ENCODE measurements at regions not wholly inside any gene's neighbourhood (a gene's known extent, or its start where the extent isn't known, plus 50 kb on each side); places are given as distances from the start of the nearest gene placed in this dataset.

DNA sequence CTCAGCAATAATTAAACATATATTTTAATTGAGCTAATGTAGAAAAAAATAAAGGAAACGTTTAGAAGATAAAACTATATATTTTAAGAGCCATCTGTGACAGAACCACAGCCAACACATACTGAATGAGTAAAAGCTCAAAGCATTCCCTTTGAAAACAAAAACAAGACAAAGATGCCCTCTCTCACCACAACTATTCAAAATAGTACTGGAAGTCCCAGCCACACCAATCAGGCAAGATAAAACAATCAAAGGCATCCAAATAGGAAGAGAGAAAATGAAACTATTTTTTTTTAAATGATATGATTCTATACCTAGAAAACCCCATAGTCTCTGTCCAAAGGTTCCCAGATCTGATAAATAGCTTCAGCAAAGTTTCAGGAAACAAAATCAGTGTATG is 262.0 kb downstream of the HTR1A start (continued):
- TF ChIP-seq, protein P1, sequence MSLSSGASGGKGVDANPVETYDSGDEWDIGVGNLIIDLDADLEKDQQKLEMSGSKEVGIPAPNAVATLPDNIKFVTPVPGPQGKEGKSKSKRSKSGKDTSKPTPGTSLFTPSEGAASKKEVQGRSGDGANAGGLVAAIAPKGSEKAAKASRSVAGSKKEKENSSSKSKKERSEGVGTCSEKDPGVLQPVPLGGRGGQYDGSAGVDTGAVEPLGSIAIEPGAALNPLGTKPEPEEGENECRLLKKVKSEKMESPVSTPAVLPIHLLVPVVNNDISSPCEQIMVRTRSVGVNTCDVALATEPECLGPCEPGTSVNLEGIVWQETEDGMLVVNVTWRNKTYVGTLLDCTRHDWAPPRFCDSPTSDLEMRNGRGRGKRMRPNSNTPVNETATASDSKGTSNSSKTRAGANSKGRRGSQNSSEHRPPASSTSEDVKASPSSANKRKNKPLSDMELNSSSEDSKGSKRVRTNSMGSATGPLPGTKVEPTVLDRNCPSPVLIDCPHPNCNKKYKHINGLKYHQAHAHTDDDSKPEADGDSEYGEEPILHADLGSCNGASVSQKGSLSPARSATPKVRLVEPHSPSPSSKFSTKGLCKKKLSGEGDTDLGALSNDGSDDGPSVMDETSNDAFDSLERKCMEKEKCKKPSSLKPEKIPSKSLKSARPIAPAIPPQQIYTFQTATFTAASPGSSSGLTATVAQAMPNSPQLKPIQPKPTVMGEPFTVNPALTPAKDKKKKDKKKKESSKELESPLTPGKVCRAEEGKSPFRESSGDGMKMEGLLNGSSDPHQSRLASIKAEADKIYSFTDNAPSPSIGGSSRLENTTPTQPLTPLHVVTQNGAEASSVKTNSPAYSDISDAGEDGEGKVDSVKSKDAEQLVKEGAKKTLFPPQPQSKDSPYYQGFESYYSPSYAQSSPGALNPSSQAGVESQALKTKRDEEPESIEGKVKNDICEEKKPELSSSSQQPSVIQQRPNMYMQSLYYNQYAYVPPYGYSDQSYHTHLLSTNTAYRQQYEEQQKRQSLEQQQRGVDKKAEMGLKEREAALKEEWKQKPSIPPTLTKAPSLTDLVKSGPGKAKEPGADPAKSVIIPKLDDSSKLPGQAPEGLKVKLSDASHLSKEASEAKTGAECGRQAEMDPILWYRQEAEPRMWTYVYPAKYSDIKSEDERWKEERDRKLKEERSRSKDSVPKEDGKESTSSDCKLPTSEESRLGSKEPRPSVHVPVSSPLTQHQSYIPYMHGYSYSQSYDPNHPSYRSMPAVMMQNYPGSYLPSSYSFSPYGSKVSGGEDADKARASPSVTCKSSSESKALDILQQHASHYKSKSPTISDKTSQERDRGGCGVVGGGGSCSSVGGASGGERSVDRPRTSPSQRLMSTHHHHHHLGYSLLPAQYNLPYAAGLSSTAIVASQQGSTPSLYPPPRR (CRISPR knock-in tag; IDR thresholded peaks at IDR 0.05; ENCODE audit: borderline replicate concordance), result no peak
- TF ChIP-seq BMI1 (IDR thresholded peaks at IDR 0.05; ENCODE audit: low read length) (no peak), ATF7 (IDR thresholded peaks at IDR 0.05) (no peak)

DNA sequence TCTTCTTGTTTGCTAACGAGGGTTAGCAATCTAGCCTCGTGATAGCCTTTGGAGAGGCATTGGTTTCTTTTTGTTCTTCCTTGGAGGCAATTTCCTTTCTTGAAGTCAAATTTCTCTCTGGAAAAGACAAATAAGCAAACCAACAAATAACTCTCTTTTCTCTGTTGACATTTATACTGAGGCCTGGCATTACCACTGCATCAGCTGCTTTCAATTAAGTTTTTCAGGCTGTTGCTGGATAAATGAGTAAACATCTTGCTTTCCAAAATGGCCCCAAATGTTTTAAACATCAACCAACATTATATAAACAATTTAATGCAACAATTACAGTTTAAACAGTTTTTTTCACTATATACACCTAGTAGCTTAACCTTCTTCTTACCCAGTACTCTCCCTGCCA is 264.4 kb downstream of the HTR1A start:
- Histone ChIP-seq H4K20me1 (replicated peaks; ENCODE audit: control insufficient read depth, insufficient read depth, low read length) (no peaks in the 10 kb centered on the region), H3K79me2 (ENCODE audit: control insufficient read depth, insufficient read depth, low read length) (no peaks in the 10 kb centered on the region), H3K36me3 (ENCODE audit: control insufficient read depth, insufficient read depth, low read length) (no peaks in the 10 kb centered on the region), H3K4me3 (no peak overlapping the region), H3K9me3 (replicated peaks; ENCODE audit: control insufficient read depth, insufficient read depth, low read depth, low read length) (0 out of 2 replicates have a peak, but pooled peaks cover 3% of the 10 kb centered on the region), H3K4me2 (ENCODE audit: insufficient read depth, low read length) (no peak overlapping the region), H3K4me1 (replicated peaks in 1 of 2; ENCODE audit: control insufficient read depth in 2 of 2, insufficient read depth in 2 of 2, low read length in 2 of 2) (no peaks in the 10 kb centered on the region), H3K9ac (ENCODE audit: insufficient read depth in 1 of 2, low read depth in 2 of 2, low read length in 2 of 2) (no peak overlapping the region), H2AFZ (ENCODE audit: low read depth, low read length) (no peak overlapping the region), H3K27ac (ENCODE audit: extremely low read depth, low read depth, low read length) (no peak overlapping the region), H3K9me1 (ENCODE audit: control insufficient read depth, insufficient read depth, low read length) (no peaks in the 10 kb centered on the region), H3K27me3 (ENCODE audit: control insufficient read depth in 2 of 2, insufficient read depth in 2 of 2, low read length in 2 of 2) (no peaks in the 10 kb centered on the region)
- no peak for ATAC-seq
- POLR2A ChIA-PET, result no interaction called here
- in situ Hi-C loops (cut with MboI) (no loop called here), intact Hi-C loops (cut with micrococcal nuclease) (no loop called here)
- WGBS (ENCODE audit: insufficient coverage, low coverage, missing lambda C conversion rate), result 0% methylated on average over 2 of the region's 2 CpGs
- no peak for FAIRE-seq
- BruUV-seq (replicated peaks), result no TSS peak
- CTCF ChIA-PET (ENCODE audit: low intra/inter-chr PET ratio), result no interaction called here
- no peak for DNase-seq (ENCODE audit: extremely low read depth in 1 of 4, low spot score in 3 of 4)
- TF ChIP-seq TBP (optimal IDR thresholded peaks at IDR 0.05; ENCODE audit: low read depth, low read length), result no peak
- TF ChIP-seq TAF7 (tag; IDR thresholded peaks at IDR 0.05), result no peak
- TF ChIP-seq ZNF224 (CRISPR knock-in tag; IDR thresholded peaks at IDR 0.05), result no peak
- TF ChIP-seq HDAC8 (tag; IDR thresholded peaks at IDR 0.05), result no peak
- no peak for TF ChIP-seq TFAM (CRISPR knock-in tag; conservative IDR thresholded peaks at IDR 0.05)
- TF ChIP-seq ZNF239 (CRISPR knock-in tag; IDR thresholded peaks at IDR 0.05), result no peak
- no peak for TF ChIP-seq ZNF143 (CRISPR knock-in tag; IDR thresholded peaks at IDR 0.05)
- TF ChIP-seq NFATC3 (IDR thresholded peaks at IDR 0.05), result no peak
- no peak for TF ChIP-seq U2AF2 (optimal IDR thresholded peaks at IDR 0.05; ENCODE audit: low read depth, low read length)
- no peak for TF ChIP-seq MTA3 (IDR thresholded peaks at IDR 0.05; ENCODE audit: borderline replicate concordance)
- TF ChIP-seq ZNF316 (IDR thresholded peaks at IDR 0.05), result no peak
- TF ChIP-seq YY1 (IDR thresholded peaks at IDR 0.05; ENCODE audit: borderline replicate concordance in 1 of 3, control insufficient read depth in 1 of 3, extremely low read depth in 1 of 3, insufficient read depth in 3 of 3, insufficient read length in 1 of 3, insufficient replicate concordance in 2 of 3, low read depth in 1 of 3, low read length in 2 of 3), result no peak
- no peak for TF ChIP-seq NUFIP1 (IDR thresholded peaks at IDR 0.05; ENCODE audit: partially characterized antibody)
- no peak for TF ChIP-seq ZNF77 (CRISPR knock-in tag; IDR thresholded peaks at IDR 0.05)

Measured in K562 (cell line).